GM21515 (cell line): ENCODE measurements at regions not wholly inside any gene's neighbourhood (a gene's known extent, or its start where the extent isn't known, plus 50 kb on each side); places are given as distances from the start of the nearest gene placed in this dataset.

Experiments used
- ATAC-seq: cut with Tn5 transposase; IDR thresholded peaks from one replicate; pipeline ENCODE4 v1.9.1; 2021; ENCODE audit not compliant: unreplicated experiment

DNA sequence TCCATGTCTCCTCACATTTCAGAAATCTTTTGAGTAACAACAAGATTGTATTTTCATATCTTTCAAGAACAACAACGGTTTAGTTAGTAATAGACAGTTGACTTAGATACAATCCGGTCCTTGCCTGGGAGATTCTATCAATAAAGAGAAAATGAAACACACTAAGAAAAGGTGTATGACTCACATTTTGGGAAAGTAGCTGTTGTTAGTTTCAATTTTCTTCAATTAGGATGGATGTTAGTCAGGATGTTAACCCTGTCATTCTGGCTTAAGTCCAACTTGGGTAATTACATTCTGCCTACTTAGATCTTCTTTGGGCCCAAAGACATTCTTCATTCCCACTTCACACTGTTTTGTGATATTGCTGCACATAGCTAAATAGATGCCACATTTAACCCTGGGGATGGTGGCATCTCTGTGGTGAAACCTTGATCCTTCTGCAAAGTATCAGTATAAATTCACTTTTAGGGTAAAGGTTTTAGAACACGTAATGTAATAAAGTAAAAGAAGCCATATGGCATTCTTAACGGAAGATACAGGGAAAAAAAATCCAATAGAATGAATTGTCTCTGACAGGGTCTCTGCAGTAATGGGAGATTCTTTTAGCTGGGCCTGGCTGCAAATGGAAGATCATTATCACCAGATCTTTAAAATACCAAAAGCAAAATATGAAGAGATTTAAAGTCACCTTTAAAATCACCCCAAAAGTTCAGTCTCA lies 365.5 kb downstream of the FIGN start:
- no peak for ATAC-seq

DNA sequence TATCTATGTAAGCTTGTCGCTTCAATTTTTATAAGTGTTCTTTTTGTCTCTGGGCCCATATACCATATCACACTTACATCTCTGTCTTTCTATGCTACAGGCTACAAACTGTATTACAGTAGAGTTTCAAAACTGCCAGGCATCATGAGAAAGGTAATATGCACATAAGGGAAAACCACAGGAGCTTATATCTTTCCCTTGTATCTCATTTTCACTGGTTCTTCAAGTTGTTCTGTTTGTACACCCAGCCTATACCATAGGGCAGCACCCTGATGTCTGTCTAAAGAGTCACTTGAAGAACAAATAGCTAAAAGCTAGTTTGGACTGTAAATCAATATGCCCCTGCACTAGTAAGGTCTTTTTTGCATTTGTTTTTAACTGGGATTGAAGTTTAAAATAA lies 366.7 kb downstream of the FIGN start:
- ATAC-seq = no peak

DNA sequence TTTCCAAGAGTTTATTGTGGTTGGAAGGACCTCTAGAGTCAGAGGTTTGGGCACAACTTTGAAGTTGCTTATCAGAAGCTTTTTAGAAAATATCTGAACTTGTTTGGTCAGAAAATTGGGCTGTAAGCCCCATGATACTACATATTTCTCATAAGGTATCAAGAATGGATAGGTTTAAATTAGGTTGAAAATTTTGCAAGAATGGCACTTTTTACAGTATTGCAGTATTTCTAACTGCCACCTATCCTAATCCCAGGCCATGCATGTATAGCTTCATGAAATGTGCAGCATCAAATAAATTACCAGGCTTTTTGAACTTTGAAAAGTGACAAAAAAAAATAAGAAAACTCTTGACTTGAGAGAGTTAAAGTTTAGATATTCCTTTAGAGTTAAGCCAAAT lies 367.2 kb downstream of the FIGN start:
- no peak for ATAC-seq

GRCh38 chr2:163367825-163368582 lies 367.8 kb downstream of the FIGN start:
- ATAC-seq = no peak

- ATAC-seq = no peak
Observed at GRCh38 chr2:163364736-163365135, 371.1 kb downstream of the FIGN start.

- ATAC-seq = no peak
Observed at GRCh38 chr2:163353551-163353950, 382.3 kb downstream of the FIGN start.

GRCh38 chr2:163351966-163352365 lies 383.8 kb downstream of the FIGN start:
- ATAC-seq = no peak

DNA sequence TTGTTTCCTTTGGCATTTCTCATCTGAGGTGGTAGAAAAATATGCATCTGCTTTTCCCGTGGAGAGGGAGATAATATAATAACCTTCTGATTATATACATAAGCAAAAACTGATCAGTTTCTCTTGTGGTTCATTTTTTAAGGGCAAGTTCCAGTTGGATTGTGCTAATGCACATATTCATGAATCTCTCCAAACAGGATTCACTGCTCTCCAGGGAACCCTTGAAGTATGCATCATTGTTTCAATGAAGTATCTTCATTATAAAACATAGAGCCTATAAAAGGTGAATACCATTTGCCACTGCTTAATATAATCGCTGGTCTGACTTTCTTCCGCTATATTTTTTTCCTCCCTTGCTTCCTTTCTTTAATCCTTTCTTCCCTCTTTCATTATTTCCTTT lies 384.7 kb downstream of the FIGN start:
- no peak for ATAC-seq

- no peak for ATAC-seq
Observed at GRCh38 chr2:163348857-163349380, 386.9 kb downstream of the FIGN start.

GRCh38 chr2:163347982-163348856 lies 387.6 kb downstream of the FIGN start:
- no peak for ATAC-seq

GRCh38 chr2:163345795-163346573 lies 389.8 kb downstream of the FIGN start:
- ATAC-seq = peak; percentile 79

DNA sequence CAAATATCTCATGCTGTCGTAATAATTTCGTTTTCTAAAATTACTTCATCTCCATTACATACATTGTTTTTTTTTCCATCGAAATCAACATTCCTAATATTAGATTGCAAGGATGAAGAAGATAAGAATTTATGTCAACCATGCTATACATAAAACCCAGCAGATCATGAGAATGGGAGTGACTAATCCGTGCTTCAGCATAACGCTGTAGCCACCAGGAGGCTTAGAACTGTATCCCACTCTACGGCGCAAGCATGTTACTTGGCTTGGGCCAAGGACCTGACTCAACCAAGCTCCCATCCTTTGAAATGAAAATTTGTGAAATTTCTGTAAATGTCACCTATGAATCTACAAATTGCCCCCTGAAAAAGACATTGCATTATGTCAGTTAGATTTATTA lies 392.5 kb downstream of the FIGN start:
- ATAC-seq = no peak

- no peak for ATAC-seq
Observed at GRCh38 chr2:163341426-163341825, 394.4 kb downstream of the FIGN start.

DNA sequence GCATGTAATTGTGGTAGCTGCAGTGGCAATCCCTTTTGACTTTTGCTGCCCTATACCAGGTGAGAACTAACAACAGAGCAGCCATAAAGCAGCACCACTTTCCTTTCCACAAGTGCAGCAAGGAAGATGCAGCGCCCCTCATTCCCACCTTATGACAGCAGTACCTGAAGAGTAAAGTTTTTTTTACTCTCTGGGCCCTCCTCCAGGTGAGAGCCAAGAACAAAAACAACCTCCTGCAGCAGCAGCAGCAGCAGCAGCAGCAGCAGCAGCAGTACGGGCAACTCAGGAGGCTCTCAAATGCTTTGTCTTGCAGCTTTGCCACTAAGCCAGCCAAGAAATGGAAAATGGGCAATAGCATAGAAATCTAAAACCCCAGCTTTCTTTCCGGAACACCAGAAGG lies 397.5 kb downstream of the FIGN start:
- no peak for ATAC-seq

GRCh38 chr2:163324677-163325076 lies 411.1 kb downstream of the FIGN start:
- no peak for ATAC-seq

- no peak for ATAC-seq
Observed at GRCh38 chr2:163319006-163319405, 416.8 kb downstream of the FIGN start.

DNA sequence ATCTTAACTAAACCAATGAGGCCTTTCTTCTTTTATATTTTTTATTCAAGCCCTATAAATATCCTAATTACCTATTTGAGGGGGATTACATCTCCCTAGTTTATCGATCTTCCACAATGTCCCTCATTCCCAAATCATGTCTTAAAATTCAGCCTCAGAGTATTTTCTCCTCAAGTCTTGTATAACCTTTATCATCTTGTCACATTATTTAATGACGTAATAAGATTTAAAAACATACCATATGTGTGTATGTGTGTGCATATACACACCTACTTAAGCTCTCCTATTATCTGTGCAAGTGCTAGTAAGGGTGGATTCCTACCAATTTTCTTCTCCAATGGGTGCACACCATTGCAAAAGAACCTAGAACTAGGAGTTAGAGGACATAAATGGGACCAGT lies 421.1 kb downstream of the FIGN start:
- no peak for ATAC-seq

DNA sequence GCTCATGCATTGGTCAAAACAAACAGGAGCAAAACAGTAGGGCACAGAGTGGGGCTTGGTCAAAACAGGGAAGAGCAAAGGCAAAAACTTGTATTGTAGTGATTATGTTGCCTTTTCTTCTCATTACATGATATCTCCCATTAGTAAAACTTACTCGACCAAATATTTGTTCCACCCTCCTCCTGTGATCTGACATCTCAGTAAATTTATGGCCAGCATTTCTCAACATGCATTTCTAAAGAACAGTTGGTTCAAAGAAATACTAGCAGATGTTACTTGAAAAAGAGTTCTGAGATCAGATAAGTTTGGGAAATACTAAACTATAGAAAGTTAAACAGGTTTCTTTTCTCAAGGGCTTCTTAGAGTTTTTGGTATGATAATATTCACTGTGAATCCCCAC lies 423.1 kb downstream of the FIGN start:
- ATAC-seq = no peak

- ATAC-seq = no peak
Observed at GRCh38 chr2:163306647-163307046, 429.2 kb downstream of the FIGN start.

DNA sequence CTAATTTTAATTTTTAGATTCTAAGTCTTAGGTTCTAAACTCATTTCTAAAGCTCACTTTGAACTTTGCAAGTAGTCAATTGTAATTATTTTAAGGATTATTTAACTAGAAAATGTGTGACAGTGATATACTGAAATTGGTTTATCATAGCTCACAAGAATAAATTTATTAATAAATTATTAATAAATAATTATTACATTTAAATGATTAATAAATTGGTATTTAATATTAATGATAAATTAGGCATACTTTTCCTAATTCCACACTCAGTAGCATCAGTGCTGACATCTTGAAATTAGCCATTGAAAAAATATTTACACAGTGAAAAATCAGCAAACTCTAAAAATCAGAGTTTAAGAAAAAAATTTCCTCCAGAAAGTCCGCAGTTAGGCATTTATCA lies 433.7 kb downstream of the FIGN start:
- ATAC-seq = no peak

DNA sequence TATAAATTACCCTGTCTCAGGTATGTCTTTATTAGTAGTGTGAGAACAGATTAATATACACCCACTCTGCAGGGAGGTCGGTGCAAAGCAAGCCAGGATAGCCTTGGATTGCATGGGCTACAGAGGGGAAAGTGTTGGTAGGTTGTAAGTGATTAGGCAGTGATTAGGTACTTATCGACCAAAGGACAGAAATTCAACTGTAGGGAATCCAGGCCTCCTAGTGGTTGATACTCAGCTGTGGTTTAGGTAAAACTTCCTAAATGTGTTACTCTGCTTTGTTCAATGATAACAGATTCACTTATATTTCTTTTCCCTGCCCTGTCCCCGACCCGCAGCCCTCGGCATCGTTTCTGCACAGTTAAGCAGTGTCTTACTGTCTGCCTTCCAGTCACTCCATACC lies 444.0 kb downstream of the FIGN start:
- ATAC-seq = no peak
